ENCODE measurements at regions not wholly inside any gene's neighbourhood (a gene's known extent, or its start where the extent isn't known, plus 50 kb on each side); places are given as distances from the start of the nearest gene placed in this dataset.
"Not testable (repeated sequence)": the region's sequence is repeated elsewhere in the genome, so short reads cannot be mapped to it uniquely, and the experiment has no call there.

DNA sequence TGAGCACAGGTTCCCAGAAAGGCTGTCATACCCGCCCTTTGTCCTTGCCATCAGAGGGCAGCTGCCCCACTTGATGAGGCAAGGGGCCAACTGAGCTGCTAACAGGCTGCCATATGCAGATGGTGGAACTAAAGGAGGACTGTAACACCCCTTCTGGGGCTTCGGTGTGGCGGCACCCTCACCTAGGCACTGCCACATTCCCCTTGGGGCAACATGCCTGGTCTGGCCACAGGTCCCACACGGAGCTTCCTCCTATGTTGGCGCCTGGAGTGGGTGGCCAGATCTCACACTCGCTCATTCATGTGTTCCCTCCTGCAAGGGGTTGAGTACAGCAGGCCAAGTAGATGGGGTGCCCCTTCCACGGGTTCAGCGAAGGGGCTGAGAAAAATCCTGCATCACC lies 777.4 kb upstream of the CHD1 start:
- peak; percentile 9 for DNase-seq

DNA sequence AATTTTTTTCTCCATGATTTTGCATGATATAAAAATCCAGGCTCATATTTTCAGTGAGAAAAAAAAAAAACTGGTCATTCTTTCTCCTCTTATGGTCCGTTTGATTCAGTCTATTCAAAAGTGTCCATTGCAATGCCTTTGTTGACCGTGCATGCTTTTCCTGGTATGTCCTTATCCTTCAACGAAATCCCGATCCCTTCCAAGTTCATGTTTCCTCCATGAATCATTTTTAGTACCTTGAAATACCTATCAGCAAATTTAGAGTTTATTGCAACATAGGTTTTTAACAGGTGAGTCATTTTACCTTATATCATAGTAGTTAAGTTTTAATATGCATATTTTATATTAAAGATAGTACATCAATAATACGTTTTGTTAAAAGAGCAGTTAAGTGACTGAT lies 773.8 kb upstream of the CHD1 start:
- DNase-seq = no peak

DNA sequence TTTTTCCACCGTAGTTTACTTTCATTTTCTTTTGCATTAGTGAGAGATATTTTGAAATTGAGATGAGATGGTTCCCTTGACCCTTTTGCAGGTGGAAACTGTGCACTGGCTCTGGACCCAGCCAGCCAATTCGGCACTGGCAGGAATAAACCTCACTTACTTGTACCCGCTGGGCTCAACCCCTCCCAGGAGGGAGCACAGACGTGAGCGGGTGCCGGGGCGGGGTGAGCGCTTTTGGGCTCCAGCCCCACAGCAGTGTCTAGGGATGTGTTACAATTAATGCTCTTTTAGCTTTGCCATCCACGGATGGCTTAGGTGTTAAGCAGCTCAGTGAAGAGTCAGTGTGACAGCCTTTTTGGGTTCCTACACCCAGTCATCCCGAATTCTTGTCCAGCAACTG lies 766.1 kb upstream of the CHD1 start:
- no peak for DNase-seq

DNA sequence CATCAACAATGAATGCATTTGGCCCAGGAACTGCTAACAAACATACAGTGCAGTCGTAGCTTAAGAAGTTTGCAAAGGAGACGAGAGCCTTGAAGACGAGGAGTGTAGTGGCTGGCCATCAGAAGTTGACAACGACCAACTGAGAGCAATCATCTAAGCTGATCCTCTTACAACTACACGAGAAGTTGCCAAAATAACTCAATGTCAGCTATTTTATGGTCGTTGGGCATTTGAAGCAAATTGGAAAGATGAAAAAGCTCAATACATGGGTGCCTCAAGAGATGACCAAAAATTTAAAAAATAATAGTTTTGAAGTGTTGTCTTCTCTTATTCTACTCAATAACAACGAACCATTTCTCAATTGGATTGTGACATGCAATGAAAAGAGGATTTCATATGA lies 757.7 kb upstream of the CHD1 start:
- no peak for DNase-seq

DNA sequence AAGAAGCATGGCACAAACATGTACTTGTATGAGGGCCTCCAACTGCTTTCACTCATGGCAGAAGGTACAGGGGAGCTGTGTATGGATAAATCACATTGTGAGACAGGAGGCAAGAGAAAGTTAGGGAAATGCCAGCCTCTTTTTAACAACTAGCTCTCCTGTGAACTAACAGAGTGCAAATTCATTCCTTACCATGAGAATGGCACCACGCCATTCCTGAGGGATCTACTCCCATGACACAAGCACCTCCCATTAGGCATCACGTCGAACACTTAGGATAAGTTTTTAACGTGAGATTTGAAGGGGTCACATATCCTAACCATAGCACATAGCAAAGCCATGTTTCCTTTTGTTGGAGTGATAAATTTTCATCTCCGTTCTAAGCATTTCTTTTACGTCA lies 747.2 kb upstream of the CHD1 start:
- no peak for DNase-seq

DNA sequence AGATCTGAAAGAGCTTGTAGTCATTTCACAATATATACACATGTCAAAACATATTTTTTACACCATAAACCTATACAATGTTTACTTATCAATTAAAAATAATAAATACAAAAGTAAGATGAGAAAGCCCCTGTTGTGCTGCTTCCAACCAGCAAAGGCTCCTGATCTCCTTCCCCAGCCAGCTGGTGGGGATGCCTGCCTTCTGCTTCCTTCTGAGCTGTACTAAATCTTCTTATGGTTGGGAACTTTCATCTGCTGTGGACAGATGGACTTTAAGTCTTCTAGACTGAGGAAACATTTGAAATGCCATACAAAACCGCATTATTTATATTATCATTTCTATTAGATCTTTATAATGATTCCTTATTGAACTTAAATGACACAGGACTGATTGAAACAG lies 745.3 kb upstream of the CHD1 start:
- no peak for DNase-seq

DNA sequence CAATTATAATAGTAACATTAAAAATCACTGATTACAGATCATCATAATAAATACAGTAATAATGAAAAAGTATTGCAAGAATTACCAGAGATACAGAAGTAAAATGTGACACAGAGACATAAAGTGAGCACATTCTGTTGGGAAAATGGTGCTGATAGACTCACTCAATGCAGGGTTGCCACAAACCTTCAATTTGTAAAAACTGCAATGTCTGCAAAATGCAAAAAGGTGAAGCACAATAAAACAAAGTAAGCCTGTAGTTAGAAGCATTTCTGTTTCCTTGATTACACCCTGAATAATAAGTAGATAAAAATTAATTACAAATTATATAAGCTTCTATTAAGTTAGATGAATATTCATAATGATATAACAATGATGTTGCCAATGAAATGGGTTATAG lies 736.2 kb upstream of the CHD1 start:
- no peak for DNase-seq

DNA sequence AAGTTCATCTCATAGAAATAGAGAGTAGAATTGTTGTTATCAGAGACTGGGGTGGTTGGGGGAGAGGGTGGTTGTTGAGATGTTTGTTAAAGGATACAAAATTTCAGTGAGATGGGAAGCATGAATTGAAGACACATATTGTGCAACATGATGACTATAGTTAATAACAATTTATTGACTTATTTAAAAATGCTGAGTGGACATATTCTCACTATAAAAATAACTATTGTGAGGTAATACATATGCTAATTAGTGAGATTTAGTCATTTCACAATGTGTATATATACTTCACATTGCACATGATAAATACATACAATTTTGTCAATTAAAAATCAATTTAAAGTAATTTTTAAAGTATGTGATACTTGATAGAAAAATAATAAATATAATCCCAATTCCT lies 722.5 kb upstream of the CHD1 start:
- DNase-seq = no peak

DNA sequence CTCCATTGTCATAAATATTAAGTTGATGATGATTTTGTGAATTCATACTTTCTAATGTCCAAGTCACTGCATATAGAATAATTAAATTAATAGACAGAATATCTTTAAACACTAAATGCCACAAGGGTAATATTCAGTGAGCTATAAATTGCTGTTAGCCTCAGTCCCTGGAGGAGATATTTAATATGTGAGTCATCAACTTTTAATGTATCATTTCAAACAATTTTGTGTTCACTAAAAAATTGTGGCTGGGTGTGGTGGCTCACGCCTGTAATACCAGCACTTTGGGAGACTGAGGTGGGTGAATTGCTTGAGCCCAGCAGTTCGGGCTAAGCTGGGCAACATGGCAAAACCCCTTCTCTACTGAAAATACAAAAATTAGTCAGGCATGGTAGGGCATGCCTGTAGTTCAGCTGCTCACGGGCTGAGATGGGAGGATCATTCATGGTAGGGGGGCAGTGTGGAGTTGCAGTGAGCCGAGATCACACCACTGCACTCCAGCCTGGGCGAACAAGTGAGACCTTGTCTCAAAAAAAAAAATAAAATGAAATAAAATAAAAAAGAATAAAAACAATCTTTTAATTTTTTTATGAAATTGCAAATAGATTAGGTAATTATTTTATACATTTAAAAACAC lies 717.3 kb upstream of the CHD1 start:
- no peak for DNase-seq

DNA sequence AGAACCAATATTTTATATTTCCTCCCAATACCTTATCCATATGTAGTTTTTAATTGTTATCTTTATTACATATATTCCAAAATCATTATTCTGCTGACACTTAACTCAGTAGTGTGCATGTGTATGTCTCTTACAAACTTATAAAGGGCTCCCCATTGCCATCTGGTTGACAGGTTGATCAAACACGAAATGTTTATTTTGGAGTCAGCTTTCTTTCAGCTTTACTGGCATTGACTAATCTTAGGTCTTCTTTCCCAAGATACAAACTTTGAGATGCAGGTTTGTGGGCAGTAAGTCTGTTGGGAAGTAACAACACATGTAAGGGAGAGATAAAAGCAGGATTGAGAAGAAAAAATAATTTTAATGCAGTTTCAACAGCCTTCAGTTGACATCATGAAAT lies 716.0 kb upstream of the CHD1 start:
- no peak for DNase-seq

DNA sequence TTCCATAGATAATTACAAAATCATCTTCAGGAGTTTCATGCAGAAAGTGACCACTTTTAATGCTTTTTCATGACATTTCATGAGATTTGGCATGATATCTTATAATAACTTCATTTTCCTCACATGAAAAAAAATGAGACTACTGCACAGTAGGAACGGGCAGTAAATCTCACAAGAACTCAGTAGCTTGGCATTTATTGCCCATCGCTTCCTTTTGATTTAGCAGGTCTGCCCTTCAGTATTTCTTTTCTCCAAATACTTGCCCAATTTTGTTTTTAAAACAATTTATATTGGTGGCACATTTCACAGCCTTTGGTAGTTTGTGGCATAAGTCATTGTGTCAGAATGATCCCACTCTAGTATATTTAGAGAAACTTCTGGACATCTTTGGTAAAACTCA lies 711.8 kb upstream of the CHD1 start:
- DNase-seq = no peak

DNA sequence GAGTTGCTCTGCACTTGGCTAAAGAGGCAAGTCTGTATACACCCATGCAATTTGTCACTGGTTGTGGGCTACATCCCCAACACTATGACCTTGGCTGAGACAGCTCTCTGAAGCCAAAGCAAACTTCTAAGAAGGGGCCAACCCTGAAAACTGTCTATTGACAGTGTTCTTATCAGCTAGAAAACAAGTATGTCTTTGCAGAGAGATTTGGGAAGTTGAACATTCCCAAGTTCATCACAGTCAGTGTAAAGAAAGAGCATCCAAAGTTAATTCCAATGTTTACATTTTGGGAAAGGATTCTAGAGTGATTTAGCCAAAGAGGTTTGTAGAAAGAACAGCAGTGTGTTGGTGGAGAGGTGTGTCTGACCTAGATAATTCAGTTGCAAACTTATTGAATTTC lies 711.1 kb upstream of the CHD1 start:
- DNase-seq = no peak

DNA sequence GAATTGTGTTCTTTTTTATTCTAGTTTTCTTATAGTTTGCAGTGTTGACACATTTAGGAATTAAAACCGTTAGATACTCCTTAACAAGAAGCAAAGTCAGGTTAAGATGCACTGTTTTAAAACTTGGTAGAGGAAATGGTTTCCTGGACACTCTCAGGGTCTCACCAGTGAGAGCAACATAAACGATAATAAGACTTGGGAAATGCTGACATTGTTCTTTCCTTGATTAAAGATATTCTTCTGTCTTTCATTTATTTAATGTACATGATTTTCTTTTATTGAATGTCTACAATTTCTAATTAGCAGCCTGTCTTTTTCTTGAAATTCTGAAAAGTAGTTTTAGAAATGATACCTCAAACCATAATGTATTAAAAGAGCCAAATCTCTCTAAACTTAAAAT lies 707.9 kb upstream of the CHD1 start:
- no peak for DNase-seq

DNA sequence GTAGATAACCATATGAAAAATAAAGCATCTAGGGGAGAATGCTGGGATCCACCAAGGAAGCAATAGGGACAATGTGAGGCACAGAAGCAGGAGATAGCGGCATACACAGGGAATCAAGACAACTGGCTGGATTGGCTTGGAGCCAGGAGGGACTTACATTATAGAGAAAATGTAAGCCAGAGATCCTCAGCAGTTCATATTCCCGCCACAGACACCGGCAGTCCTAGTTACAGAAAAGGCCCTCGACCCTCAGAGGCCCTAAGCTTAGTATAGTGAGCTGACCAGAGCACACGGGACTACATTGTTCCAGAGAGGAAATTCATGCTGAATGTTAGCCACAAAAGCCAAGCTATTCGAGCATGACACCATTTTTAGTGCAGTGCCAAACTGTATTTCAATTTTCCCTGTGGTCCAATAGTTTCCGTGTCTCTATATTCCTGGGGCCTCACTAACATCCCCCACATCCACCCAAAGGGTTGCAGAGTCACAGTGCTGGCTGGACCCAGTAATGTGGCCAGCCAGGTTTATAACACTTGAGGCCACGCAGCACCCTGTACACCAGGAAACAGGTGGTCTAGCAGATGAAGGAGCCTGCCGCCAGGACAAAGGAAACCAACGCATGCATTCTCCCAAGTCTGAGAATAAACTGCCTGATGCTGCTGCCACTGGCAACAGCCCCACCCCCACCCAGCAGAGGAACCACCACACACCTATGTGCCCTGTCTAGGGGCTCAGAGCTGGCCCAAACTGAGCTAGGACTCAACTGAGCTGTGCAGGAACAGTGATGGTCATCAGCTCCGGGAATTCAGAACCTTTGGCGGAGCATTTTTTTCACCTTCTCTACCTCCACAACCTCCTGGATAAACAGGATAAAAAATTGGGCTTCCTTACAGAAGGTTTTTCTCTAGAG lies 693.2 kb upstream of the CHD1 start:
- DNase-seq = no peak

DNA sequence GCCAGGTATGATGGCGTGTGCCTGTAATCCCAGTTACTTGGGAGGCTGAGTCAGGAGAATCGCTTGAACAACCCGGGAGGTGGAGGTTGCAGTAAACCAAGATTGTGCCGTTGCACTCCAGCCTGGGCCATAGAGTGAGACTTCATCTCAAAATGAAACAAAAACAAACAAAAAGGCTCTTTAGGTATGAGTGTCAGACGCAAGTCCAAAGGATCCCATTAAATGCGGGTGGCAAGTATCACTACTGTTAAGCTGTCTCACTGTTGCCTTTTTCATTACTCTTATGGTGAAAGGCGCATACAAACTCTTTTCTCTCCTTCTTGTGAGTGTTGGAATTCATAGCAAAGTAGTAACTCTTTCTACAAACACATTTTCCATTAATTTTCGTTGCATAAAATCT lies 688.5 kb upstream of the CHD1 start:
- DNase-seq = no peak

DNA sequence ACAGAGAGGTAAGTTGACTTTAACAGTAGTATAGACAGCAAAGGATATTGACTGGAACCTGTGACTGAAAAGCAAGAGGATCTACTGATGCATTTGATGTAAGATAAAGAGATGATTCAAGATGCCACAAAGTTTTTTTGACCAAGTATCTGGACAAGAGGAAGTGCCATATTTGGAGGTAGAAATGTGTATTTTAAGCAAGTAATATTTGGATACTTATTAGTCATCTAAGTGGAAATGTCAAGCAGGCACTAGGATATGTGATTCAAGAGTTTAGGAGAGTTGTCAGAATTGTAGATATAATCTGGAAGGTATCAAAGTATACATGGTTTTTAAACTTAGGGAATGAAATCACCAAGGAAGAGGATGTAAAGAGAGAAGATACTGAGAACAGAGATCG lies 686.1 kb upstream of the CHD1 start:
- DNase-seq = no peak

DNA sequence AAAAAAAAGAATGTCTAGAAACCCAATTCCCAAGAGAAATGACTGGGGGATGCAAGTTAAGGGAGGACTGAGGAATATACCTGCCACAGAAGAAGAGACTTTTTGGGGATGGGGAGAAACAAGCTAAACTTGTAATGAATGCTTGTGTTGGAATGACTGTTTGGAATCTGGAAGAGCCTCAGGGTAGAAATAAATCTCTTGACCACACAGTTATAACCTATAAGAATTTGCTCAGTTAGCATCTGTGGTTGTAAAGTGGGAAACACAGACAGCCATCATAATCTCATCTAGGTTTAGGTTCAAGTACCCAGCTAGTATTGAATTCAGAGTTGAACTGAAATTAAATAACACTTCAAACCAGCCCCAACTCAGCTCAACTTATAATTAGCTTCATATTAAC lies 678.3 kb upstream of the CHD1 start:
- DNase-seq = no peak

DNA sequence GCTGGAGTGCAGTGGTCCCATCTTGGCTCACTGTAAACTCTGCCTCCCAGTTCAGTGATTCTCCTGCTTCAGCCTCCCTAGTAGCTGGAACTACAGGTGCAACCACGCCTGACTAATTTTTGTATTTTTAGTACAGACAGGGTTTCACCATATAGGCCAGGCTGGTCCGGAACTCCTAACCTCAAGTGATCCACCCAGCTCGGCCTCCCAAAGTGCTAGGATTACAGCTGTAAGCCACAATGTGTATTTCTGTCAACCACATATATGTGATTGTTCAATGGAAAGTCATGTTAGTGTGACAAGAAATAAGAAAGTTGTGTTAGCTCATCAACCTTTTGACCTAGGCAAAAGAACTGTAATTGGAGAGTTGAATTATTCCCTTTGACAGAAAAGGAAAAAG lies 677.1 kb upstream of the CHD1 start:
- DNase-seq = no peak

DNA sequence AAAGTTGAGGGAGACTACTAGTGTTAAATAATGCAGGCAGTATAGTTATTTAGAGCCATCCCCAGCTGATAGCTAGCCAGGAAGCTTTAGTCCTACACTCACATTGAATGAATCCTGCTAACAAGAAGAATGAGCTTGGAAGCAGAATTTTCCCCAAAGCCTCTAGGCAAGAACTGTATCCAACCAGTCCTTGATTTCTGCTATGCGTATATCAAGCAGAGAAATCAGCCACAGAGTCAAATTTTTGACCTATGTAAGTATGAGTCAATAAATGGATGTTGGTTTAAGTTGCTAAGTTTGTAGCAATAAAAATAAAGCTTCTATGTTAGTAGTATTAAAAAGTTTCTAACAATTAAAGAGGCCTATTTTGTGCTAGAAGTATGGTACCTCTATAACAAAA lies 672.1 kb upstream of the CHD1 start:
- DNase-seq = no peak

DNA sequence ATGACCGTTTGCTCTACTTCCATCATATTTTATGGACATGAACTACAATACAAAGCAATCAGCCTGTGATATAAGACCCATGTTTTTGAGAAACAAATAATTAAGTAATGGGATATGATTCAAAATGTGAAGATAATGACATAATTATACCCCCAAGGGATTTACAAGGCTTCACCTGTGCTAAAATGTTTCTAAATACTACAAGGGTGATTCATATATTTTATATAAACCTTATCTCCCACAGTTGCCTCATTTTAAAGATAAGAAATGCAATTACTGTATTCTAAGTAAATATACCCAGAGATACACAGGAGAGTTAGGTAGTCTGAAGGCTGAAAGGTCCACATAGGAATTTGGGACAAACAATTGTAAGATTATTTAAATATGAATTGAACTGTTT lies 662.0 kb upstream of the CHD1 start:
- no peak for DNase-seq

DNA sequence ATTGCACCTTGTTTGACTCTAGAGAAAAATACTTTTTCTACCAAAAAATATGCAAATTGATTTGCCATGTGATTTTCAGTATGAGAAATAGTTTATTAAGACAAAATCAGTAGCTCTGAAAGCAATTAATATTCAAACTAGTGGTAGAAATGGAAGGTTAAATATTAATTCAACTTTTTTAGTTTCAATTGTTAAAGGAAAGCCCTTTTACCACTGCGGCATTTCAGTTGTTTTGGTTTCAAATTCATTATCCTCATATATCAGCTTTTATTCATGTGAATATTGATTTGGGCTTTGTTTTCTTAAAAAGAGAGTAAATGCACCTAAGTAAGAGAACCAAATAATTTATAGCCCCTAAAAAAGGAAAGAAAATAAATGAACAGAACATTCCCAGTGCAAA lies 660.6 kb upstream of the CHD1 start:
- no peak for DNase-seq

DNA sequence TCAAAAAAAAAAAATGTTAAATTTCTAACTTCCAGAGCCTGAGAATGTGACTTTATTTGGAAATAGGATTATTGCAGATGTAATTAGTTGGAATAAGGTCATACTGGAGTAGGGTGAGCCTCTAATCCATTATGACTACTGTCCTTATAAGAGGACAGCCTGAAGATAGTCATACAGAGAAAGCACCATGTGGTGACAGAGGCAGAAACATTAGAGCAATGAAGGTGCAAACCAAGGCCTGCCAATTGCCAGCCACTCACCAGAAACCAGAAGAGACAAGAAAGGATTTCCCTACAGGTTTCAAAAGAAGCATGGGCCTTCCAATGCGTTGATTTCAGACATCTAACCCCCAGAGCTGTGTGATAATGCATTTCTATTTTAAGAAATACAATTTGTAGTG lies 659.2 kb upstream of the CHD1 start:
- DNase-seq = no peak

DNA sequence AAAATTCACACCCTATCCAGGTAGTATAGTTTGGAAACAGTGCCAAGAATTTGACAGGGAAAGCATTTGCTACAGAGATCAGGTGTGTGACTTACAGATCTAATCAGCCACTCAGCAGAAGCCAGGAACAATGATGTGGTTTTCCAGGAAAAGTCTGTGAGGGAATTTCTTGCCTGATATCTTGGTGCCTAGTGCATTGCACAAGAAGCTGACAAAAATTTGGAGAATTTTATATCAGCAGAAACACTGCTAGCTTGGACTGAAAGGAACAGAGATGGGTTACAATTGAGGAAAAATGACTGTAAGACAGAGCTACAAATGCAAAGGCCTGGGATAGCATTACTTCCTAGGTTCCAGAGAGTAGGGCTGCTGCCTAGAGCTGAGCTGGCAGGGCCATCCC lies 658.1 kb upstream of the CHD1 start:
- no peak for DNase-seq

DNA sequence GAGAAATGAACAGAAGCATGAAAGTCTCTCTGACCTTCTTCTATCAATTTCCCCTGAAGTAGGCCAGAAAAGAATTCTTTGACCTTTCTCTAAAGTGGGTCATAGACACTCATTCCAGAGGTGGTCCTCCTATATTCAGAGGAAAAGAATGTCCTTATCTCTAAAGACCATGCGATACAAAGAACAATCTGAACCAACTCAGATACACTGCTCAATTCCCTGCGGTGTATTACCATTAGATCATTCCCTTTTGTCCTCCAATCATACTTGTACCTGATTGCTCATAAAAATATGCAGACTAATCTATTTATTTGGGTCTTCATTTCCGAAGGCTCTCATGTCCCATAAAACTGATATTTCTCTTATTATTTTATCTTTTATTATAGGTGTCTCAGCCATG lies 652.4 kb upstream of the CHD1 start:
- DNase-seq = not testable (repeated sequence)
